ENCODE measurements at regions not wholly inside any gene's neighbourhood (a gene's known extent, or its start where the extent isn't known, plus 50 kb on each side); places are given as distances from the start of the nearest gene placed in this dataset.

GRCh38 chr17:56074361-56074890 is 78.8 kb upstream of the ANKFN1 start:
- Mint-ChIP-seq H3K9me3 (ENCODE audit: unreplicated experiment) (no peaks in the 10 kb centered on the region), H3K27me3 (ENCODE audit: unreplicated experiment) (no peaks in the 10 kb centered on the region), H3K27ac (ENCODE audit: unreplicated experiment) (no peak overlapping the region), H3K4me3 (ENCODE audit: unreplicated experiment) (no peak overlapping the region), H3K36me3 (ENCODE audit: low read depth, unreplicated experiment) (no peaks in the 10 kb centered on the region), H3K4me1 (ENCODE audit: unreplicated experiment) (no peaks in the 10 kb centered on the region)
- DNase-seq (ENCODE audit: low spot score): no peak
- TF ChIP-seq CTCF (IDR thresholded peaks at IDR 0.05; ENCODE audit: unreplicated experiment): no peak

GRCh38 chr17:56076980-56077379 is 76.3 kb upstream of the ANKFN1 start:
- no peaks in the 10 kb centered on the region for H3K36me3 Mint-ChIP-seq (ENCODE audit: low read depth, unreplicated experiment)
- H3K9me3 Mint-ChIP-seq (ENCODE audit: unreplicated experiment): no peaks in the 10 kb centered on the region
- H3K4me3 Mint-ChIP-seq (ENCODE audit: unreplicated experiment): no peak overlapping the region

GRCh38 chr17:56083475-56083874 is 69.8 kb upstream of the ANKFN1 start:
- no peak for TF ChIP-seq CTCF (IDR thresholded peaks at IDR 0.05; ENCODE audit: unreplicated experiment)
- Mint-ChIP-seq H3K27me3 (ENCODE audit: unreplicated experiment) (peaks cover 3% of the 10 kb centered on the region), H3K27ac (ENCODE audit: unreplicated experiment) (no peak overlapping the region), H3K4me1 (ENCODE audit: unreplicated experiment) (no peaks in the 10 kb centered on the region), H3K9me3 (ENCODE audit: unreplicated experiment) (no peaks in the 10 kb centered on the region), H3K4me3 (ENCODE audit: unreplicated experiment) (no peak overlapping the region), H3K36me3 (ENCODE audit: low read depth, unreplicated experiment) (no peaks in the 10 kb centered on the region)
- DNase-seq (ENCODE audit: low spot score): no peak

More at GRCh38 chr17:56076980-56077379, 76.3 kb upstream of the ANKFN1 start:
- TF ChIP-seq CTCF (IDR thresholded peaks at IDR 0.05; ENCODE audit: unreplicated experiment): no peak
- Mint-ChIP-seq H3K27me3 (ENCODE audit: unreplicated experiment) (no peaks in the 10 kb centered on the region), H3K4me1 (ENCODE audit: unreplicated experiment) (no peaks in the 10 kb centered on the region), H3K27ac (ENCODE audit: unreplicated experiment) (no peak overlapping the region)
- DNase-seq (ENCODE audit: low spot score): no peak

- H3K27me3 Mint-ChIP-seq (ENCODE audit: unreplicated experiment): peaks cover 3% of the 10 kb centered on the region
- no peak for TF ChIP-seq CTCF (IDR thresholded peaks at IDR 0.05; ENCODE audit: unreplicated experiment)
- DNase-seq (ENCODE audit: low spot score): no peak
Observed at GRCh38 chr17:56085576-56086267, 67.6 kb upstream of the ANKFN1 start.

GRCh38 chr17:56087199-56087598 is 66.1 kb upstream of the ANKFN1 start:
- no peaks in the 10 kb centered on the region for H3K36me3 Mint-ChIP-seq (ENCODE audit: low read depth, unreplicated experiment)
- peaks cover 2% of the 10 kb centered on the region for H3K27me3 Mint-ChIP-seq (ENCODE audit: unreplicated experiment)
- no peaks in the 10 kb centered on the region for H3K9me3 Mint-ChIP-seq (ENCODE audit: unreplicated experiment)
- TF ChIP-seq CTCF (IDR thresholded peaks at IDR 0.05; ENCODE audit: unreplicated experiment): no peak
- H3K4me3 Mint-ChIP-seq (ENCODE audit: unreplicated experiment): no peak overlapping the region
- DNase-seq (ENCODE audit: low spot score): no peak
- no peak overlapping the region for H3K27ac Mint-ChIP-seq (ENCODE audit: unreplicated experiment)
- H3K4me1 Mint-ChIP-seq (ENCODE audit: unreplicated experiment): no peaks in the 10 kb centered on the region

More at GRCh38 chr17:56085576-56086267, 67.6 kb upstream of the ANKFN1 start:
- no peaks in the 10 kb centered on the region for H3K36me3 Mint-ChIP-seq (ENCODE audit: low read depth, unreplicated experiment)
- no peaks in the 10 kb centered on the region for H3K4me1 Mint-ChIP-seq (ENCODE audit: unreplicated experiment)
- H3K27ac Mint-ChIP-seq (ENCODE audit: unreplicated experiment): no peak overlapping the region
- no peak overlapping the region for H3K4me3 Mint-ChIP-seq (ENCODE audit: unreplicated experiment)
- no peaks in the 10 kb centered on the region for H3K9me3 Mint-ChIP-seq (ENCODE audit: unreplicated experiment)

All from endothelial cell (in vitro differentiated cells).